Heart left ventricle (tissue), 16 donors: ENCODE measurements at regions not wholly inside any gene's neighbourhood (a gene's known extent, or its start where the extent isn't known, plus 50 kb on each side); places are given as distances from the start of the nearest gene placed in this dataset.
"Not testable (repeated sequence)": the region's sequence is repeated elsewhere in the genome, so short reads cannot be mapped to it uniquely, and the experiment has no call there.

Source experiments
- ATAC-seq, 4 donors: fragments of 200-7000 bp; cut with Tn5 transposase; one replicate each; pipeline ENCODE4 v1.9.1; 2020 to 2022; ENCODE audit warnings: moderate library complexity in 4 of 4, mild to moderate bottlenecking in 3 of 4, moderate number of reproducible peaks in 1 of 4
- DNase-seq, 5 donors: peaks; one replicate each; pipeline ENCODE4 v3.0.0-alpha.2; 2020
- H3K27ac ChIP-seq, 12 donors: fragments of 200-600 bp; sonication (generic) in 4 of 12; one replicate each; pipeline versions ENCODE4 v1.5.0 to v1.8.0; 2016 to 2022; ENCODE audit warnings: mild to moderate bottlenecking in 2 of 12
- H3K27me3 ChIP-seq, 9 donors: fragments of 200-600 bp; sonication (generic) in 2 of 9; one replicate each; pipeline versions ENCODE4 v1.5.1 to v1.8.0; 2016 to 2022; ENCODE audit warnings: mild to moderate bottlenecking in 3 of 9
- H3K36me3 ChIP-seq, 9 donors: fragments of 200-600 bp; sonication (generic) in 2 of 9; one replicate each; pipeline versions ENCODE4 v1.5.0 to v1.8.0; 2018 to 2022; ENCODE audit warnings: mild to moderate bottlenecking in 2 of 9
- H3K4me1 ChIP-seq, 12 donors: fragments of 200-600 bp; sonication (generic) in 4 of 12; one replicate each; pipeline versions ENCODE4 v1.5.0 to v1.8.0; 2016 to 2022; ENCODE audit warnings: mild to moderate bottlenecking in 3 of 12
- H3K4me3 ChIP-seq, 12 donors: fragments of 200-600 bp; sonication (generic) in 4 of 12; one replicate each; pipeline versions ENCODE4 v1.5.0 to v1.8.0; 2017 to 2022; ENCODE audit warnings: mild to moderate bottlenecking in 9 of 12, moderate library complexity in 4 of 12
- H3K9me3 ChIP-seq, 12 donors: fragments of 200-600 bp; sonication (generic) in 4 of 12; one replicate each; pipeline versions ENCODE4 v1.5.0 to v1.8.0; 2016 to 2022; ENCODE audit warnings: mild to moderate bottlenecking in 1 of 12
- POLR2A ChIP-seq, 2 donors: fragments of 450-650 bp; IDR thresholded peaks; one replicate each; pipeline ENCODE4 v1.6.1; 2017; ENCODE audit warnings: antibody characterized with exemption in 2 of 2, mild to moderate bottlenecking in 2 of 2, moderate library complexity in 2 of 2
- WGBS, 4 donors: extraction: QIAGEN DNeasy Blood & Tissue Kit in 2 of 4; methylation state at CpG; one replicate each; pipeline versions ENCODE4 v1.1.5 to v1.1.7; 2013 to 2018; 5-methylcytosine and 5-hydroxymethylcytosine counted together
- intact Hi-C, 10 donors: fragments of 100-400 bp; cut with DNase I; formaldehyde crosslinking; loops; one replicate each; pipeline versions ENCODE4 v1.11.1 to v1.14.2; 2022
- TF ChIP-seq, protein P1 (sequence below), 12 donors: fragments of 200-600 bp; sonication (generic) in 4 of 12; IDR thresholded peaks; one replicate each; pipeline versions ENCODE4 v1.5.0 to v1.8.0; 2018 to 2022; ENCODE audit warnings: antibody characterized with exemption in 12 of 12, mild to moderate bottlenecking in 5 of 12
- donor health status: ischemic (EF 13 %, LVEDD 7.1; RV severe dilation, severe dysfunction).
- donor health status: healthy with polysubstance abuse.
- donor health status: DM: no; HTN: yes; CAD: no.
- donor health status: DM: no; HTN: no; CAD: no.
- donor health status: ischemic (EF 25% LVEDD 6.9; RV normal size, moderate dysfunction).
- donor health status: ischemic (EF 25% LVEDD 5.7; RV mildly dilated, moderate dysfunction).
- donor health status: healthy.
- donor health status: DM: yes; HTN: yes; CAD: no.
- donor health status: ischemic (EF 35%, LVEDD 5.7; RV mildly dilated, moderate dysfunction).
- donor health status: nonischemic (EF 11% LVEDD 7.7; RV severe dilation, severe dysfunction).
- donor health status: DM: yes; HTN: yes; CAD: no.
- donor health status: PGD.
- donor health status: ischemic (EF 29% LVEDD 5.4; RV normal size, mild dysfunction).
- donor health status: nonischemic (EF 23%, LVEDD 6.1; RV moderate dilation, normal function).

DNA sequence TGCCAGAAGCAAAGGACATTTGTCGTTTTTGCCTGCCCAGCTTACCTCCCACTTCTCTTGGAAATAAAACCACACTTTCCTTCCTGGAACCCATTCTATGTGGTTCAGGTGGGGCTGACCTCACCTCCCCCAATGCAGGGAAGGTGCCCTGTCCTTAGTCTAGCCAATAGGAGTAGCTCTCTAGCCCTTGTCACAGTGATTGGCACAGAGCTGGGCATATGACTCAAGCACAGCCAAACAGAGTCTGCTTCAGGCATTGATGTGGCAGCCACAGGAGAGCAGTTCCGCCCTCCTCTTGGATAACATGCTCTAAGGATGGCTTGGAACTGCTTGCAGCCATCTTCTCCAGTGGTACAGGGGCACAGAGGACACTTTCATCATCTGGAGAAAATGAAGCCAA lies 134.0 kb downstream of the LRIG2 start:
- ATAC-seq: no peak
- H3K36me3 ChIP-seq: no peaks in the 10 kb centered on the region
- no peak overlapping the region for H3K27ac ChIP-seq
- no peak for DNase-seq
- no peak overlapping the region for H3K4me3 ChIP-seq
- 39 to 45% (median 44%) methylated on average over 2 of the region's 2 CpGs for WGBS, 4 donors
- no peaks in the 10 kb centered on the region for H3K4me1 ChIP-seq
- TF ChIP-seq, protein P1, sequence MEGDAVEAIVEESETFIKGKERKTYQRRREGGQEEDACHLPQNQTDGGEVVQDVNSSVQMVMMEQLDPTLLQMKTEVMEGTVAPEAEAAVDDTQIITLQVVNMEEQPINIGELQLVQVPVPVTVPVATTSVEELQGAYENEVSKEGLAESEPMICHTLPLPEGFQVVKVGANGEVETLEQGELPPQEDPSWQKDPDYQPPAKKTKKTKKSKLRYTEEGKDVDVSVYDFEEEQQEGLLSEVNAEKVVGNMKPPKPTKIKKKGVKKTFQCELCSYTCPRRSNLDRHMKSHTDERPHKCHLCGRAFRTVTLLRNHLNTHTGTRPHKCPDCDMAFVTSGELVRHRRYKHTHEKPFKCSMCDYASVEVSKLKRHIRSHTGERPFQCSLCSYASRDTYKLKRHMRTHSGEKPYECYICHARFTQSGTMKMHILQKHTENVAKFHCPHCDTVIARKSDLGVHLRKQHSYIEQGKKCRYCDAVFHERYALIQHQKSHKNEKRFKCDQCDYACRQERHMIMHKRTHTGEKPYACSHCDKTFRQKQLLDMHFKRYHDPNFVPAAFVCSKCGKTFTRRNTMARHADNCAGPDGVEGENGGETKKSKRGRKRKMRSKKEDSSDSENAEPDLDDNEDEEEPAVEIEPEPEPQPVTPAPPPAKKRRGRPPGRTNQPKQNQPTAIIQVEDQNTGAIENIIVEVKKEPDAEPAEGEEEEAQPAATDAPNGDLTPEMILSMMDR (IDR thresholded peaks at IDR 0.05): no peak
- no peak for TF ChIP-seq POLR2A (IDR thresholded peaks at IDR 0.05)
- peaks cover 0 to 24% (median 4%) of the 10 kb centered on the region in 9 donors for H3K27me3 ChIP-seq
- intact Hi-C loops: loop anchor here in 1 of 10 donors (2.0 kb wide), 1 partner anchor 24 kb away; no protein-coding TSS in a partner anchor
- H3K9me3 ChIP-seq: peaks cover 0 to 9% (median 0%) of the 10 kb centered on the region in 12 donors

DNA sequence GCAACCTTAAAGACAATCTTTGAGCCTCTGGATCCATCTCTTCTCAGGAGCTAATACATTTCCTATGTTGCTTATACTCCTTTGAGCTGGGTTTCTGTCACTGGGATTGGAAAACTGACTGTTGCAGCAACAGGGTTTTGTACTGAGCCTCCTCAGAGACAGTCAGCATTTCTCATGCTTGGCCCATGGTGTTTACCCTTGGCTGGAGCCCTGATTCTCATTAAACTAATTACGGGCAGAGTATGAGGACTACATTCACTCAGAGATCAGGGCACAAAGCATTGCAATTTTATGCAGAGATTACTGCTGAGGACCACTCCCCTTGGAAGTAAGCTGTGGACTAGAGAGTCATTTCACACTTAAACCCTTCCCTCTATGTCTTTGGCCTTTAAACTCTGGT lies 134.5 kb downstream of the LRIG2 start:
- TF ChIP-seq POLR2A (IDR thresholded peaks at IDR 0.05): no peak
- TF ChIP-seq, protein P1 (IDR thresholded peaks at IDR 0.05): no peak
- H3K4me3 ChIP-seq: no peak overlapping the region
- H3K27ac ChIP-seq: no peak overlapping the region
- peaks cover 0 to 9% (median 0%) of the 10 kb centered on the region in 12 donors for H3K9me3 ChIP-seq
- DNase-seq (no peak), ATAC-seq (no peak)
- intact Hi-C loops: loop anchor here in 1 of 10 donors (2.0 kb wide), 1 partner anchor 25 kb away; no protein-coding TSS in a partner anchor
- 78 to 91% (median 89%) methylated on average over 1 of the region's 1 CpG for WGBS, 4 donors
- no peaks in the 10 kb centered on the region for H3K4me1 ChIP-seq
- H3K36me3 ChIP-seq: no peaks in the 10 kb centered on the region
- H3K27me3 ChIP-seq: peaks cover 0 to 24% (median 4%) of the 10 kb centered on the region in 9 donors

DNA sequence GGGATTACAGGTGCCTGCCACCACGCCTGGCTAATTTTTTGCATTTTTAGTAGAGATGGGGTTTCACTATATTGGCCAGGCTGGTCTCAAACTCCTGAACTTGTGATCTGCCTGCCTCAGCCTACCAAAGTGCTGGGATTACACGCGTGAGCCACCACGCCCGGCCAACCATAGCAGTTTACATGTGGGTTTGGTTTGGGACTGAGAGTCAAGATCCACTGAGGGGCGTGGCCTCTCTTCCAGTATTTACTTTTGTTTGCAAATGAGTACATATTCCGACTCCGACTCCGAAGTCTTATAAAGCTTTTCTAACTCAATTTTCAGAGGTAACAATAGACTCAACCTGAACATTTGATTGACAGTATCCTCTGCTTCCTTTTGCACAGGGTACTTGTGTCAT lies 135.4 kb downstream of the LRIG2 start:
- H3K36me3 ChIP-seq, DNase-seq, H3K9me3 ChIP-seq, H3K4me3 ChIP-seq, intact Hi-C loops, H3K4me1 ChIP-seq, ATAC-seq, H3K27ac ChIP-seq: not testable (repeated sequence)
- peaks cover 0 to 24% (median 4%) of the 10 kb centered on the region in 9 donors for H3K27me3 ChIP-seq
- WGBS, 4 donors: 90 to 94% (median 93%) methylated on average over 9 of the region's 9 CpGs

DNA sequence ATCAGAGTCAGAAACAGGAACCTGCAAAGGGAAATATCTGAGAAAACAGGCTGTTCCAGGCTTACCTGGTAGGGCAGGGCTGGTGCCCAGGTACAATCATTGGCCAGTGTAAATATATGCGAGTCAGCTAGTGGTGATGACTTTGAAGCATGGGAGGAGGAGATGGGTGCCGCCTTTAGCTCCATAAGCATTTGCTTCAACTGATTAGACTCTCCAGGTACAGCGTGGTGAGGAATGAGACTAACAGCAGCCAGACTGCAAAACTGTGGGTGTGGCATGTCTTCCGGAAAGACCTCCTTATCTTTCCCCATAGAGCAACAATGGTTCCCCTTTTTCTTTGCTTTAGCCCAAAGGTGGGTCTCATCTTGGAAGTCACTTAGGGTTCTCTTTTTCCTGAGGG lies 137.2 kb downstream of the LRIG2 start:
- Histone ChIP-seq H3K9me3 (peaks cover 0 to 7% (median 0%) of the 10 kb centered on the region in 12 donors), H3K36me3 (no peaks in the 10 kb centered on the region), H3K27me3 (peaks cover 0 to 24% (median 4%) of the 10 kb centered on the region in 9 donors), H3K4me3 (no peak overlapping the region), H3K27ac (no peak overlapping the region), H3K4me1 (no peaks in the 10 kb centered on the region)
- DNase-seq (no peak), ATAC-seq (no peak)
- TF ChIP-seq, protein P1 (IDR thresholded peaks at IDR 0.05): no peak
- no peak for TF ChIP-seq POLR2A (IDR thresholded peaks at IDR 0.05)
- 37 to 55% (median 49%) methylated on average over 4 of the region's 4 CpGs for WGBS, 4 donors
- intact Hi-C loops: loop anchor here in 1 of 10 donors (10.0 kb wide), 1 partner anchor 175 kb away; no protein-coding TSS in a partner anchor

DNA sequence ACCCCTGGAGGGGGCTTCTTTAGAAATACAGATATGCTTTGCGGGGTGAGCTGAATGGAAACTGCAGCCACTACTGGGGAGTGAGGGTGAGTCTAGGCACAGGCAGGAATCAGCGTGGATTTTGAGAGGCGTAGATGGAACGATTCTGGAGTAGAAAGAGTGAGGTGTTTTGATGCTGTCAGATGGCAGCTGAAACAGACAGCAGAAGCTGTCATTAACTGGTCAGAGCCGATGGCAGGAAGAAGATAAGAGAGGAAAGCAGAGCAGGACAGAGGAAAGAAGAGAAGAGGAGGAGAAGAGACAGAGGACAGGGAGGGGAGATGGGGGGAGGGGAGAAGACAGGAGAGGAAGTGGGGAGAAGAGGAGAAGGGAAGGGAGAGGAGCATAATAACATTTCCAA lies 138.5 kb downstream of the LRIG2 start:
- Histone ChIP-seq H3K4me1 (no peaks in the 10 kb centered on the region), H3K27ac (no peak overlapping the region), H3K36me3 (no peaks in the 10 kb centered on the region), H3K27me3 (peaks cover 0 to 24% (median 4%) of the 10 kb centered on the region in 9 donors), H3K9me3 (peaks cover 0 to 7% (median 0%) of the 10 kb centered on the region in 12 donors), H3K4me3 (no peak overlapping the region)
- WGBS, 4 donors: 36 to 42% (median 40%) methylated on average over 5 of the region's 5 CpGs
- no peak for TF ChIP-seq POLR2A (IDR thresholded peaks at IDR 0.05)
- TF ChIP-seq, protein P1 (IDR thresholded peaks at IDR 0.05): no peak
- DNase-seq (no peak), ATAC-seq (no peak)
- intact Hi-C loops: loop anchor here in 1 of 10 donors (10.0 kb wide), 1 partner anchor 173 kb away; no protein-coding TSS in a partner anchor
